ENCODE measurements at regions not wholly inside any gene's neighbourhood (a gene's known extent, or its start where the extent isn't known, plus 50 kb on each side); places are given as distances from the start of the nearest gene placed in this dataset.

DNA sequence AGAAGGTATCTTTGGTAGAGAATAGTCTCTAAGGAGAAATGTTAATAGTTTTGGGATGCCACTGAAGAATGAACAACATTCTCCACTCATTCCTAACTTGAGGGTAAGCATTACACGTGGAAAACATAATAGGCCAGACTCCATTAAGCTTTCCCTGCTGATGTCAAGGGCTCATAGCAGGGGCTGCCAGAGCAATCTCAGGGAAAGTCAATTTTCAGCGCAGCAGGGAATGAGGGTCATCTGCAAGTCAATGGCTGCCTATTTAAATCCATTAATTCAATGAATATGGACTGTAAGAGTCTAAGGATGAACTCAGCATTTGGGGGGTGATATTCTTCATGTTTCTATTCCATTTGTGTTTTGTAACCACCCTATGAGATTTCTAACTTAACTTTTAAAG lies 144.2 kb upstream of the ARL4C start (continued):
- TF ChIP-seq, protein P1, sequence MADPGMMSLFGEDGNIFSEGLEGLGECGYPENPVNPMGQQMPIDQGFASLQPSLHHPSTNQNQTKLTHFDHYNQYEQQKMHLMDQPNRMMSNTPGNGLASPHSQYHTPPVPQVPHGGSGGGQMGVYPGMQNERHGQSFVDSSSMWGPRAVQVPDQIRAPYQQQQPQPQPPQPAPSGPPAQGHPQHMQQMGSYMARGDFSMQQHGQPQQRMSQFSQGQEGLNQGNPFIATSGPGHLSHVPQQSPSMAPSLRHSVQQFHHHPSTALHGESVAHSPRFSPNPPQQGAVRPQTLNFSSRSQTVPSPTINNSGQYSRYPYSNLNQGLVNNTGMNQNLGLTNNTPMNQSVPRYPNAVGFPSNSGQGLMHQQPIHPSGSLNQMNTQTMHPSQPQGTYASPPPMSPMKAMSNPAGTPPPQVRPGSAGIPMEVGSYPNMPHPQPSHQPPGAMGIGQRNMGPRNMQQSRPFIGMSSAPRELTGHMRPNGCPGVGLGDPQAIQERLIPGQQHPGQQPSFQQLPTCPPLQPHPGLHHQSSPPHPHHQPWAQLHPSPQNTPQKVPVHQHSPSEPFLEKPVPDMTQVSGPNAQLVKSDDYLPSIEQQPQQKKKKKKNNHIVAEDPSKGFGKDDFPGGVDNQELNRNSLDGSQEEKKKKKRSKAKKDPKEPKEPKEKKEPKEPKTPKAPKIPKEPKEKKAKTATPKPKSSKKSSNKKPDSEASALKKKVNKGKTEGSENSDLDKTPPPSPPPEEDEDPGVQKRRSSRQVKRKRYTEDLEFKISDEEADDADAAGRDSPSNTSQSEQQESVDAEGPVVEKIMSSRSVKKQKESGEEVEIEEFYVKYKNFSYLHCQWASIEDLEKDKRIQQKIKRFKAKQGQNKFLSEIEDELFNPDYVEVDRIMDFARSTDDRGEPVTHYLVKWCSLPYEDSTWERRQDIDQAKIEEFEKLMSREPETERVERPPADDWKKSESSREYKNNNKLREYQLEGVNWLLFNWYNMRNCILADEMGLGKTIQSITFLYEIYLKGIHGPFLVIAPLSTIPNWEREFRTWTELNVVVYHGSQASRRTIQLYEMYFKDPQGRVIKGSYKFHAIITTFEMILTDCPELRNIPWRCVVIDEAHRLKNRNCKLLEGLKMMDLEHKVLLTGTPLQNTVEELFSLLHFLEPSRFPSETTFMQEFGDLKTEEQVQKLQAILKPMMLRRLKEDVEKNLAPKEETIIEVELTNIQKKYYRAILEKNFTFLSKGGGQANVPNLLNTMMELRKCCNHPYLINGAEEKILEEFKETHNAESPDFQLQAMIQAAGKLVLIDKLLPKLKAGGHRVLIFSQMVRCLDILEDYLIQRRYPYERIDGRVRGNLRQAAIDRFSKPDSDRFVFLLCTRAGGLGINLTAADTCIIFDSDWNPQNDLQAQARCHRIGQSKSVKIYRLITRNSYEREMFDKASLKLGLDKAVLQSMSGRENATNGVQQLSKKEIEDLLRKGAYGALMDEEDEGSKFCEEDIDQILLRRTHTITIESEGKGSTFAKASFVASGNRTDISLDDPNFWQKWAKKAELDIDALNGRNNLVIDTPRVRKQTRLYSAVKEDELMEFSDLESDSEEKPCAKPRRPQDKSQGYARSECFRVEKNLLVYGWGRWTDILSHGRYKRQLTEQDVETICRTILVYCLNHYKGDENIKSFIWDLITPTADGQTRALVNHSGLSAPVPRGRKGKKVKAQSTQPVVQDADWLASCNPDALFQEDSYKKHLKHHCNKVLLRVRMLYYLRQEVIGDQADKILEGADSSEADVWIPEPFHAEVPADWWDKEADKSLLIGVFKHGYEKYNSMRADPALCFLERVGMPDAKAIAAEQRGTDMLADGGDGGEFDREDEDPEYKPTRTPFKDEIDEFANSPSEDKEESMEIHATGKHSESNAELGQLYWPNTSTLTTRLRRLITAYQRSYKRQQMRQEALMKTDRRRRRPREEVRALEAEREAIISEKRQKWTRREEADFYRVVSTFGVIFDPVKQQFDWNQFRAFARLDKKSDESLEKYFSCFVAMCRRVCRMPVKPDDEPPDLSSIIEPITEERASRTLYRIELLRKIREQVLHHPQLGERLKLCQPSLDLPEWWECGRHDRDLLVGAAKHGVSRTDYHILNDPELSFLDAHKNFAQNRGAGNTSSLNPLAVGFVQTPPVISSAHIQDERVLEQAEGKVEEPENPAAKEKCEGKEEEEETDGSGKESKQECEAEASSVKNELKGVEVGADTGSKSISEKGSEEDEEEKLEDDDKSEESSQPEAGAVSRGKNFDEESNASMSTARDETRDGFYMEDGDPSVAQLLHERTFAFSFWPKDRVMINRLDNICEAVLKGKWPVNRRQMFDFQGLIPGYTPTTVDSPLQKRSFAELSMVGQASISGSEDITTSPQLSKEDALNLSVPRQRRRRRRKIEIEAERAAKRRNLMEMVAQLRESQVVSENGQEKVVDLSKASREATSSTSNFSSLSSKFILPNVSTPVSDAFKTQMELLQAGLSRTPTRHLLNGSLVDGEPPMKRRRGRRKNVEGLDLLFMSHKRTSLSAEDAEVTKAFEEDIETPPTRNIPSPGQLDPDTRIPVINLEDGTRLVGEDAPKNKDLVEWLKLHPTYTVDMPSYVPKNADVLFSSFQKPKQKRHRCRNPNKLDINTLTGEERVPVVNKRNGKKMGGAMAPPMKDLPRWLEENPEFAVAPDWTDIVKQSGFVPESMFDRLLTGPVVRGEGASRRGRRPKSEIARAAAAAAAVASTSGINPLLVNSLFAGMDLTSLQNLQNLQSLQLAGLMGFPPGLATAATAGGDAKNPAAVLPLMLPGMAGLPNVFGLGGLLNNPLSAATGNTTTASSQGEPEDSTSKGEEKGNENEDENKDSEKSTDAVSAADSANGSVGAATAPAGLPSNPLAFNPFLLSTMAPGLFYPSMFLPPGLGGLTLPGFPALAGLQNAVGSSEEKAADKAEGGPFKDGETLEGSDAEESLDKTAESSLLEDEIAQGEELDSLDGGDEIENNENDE (IDR thresholded peaks at IDR 0.05; ENCODE audit: insufficient replicate concordance, low read length), result no peak
- TF ChIP-seq RXRA (IDR thresholded peaks at IDR 0.05; ENCODE audit: insufficient read depth, low read depth, low read length), result no peak
- TF ChIP-seq PHF8 (conservative IDR thresholded peaks at IDR 0.05; ENCODE audit: low read depth, low read length), result no peak
- TF ChIP-seq YY1 (IDR thresholded peaks at IDR 0.05; ENCODE audit: low read depth, low read length), result no peak
- TF ChIP-seq JUND (IDR thresholded peaks at IDR 0.05; ENCODE audit: low read length), result no peak
